IMR-90 (cell line): ENCODE measurements at regions not wholly inside any gene's neighbourhood (a gene's known extent, or its start where the extent isn't known, plus 50 kb on each side); places are given as distances from the start of the nearest gene placed in this dataset.

Experiments used
- ATAC-seq: fragments of 200-7000 bp; cut with Tn5 transposase; 2 replicates; pipeline ENCODE4 v1.9.1; 2020; ENCODE audit warnings: low read depth, mild to moderate bottlenecking, moderate library complexity
- BruUV-seq: library from RNA; stranded (reverse); fragments of 400-500 nt; replicated peaks from 2 replicates; lab custom pipeline; 2021; lab: Mats Ljungman, UMichigan
- CTCF ChIA-PET: fragments of 300-600 bp; formaldehyde crosslinking; extraction: SDS; loops from one replicate; lab custom pipeline; 2021; ENCODE audit warnings: antibody characterized with exemption; lab: Yijun Ruan, JAX
- POLR2A ChIA-PET: fragments of 300-600 bp; sonication (Branson Sonifier 250); formaldehyde crosslinking; loops from one replicate; lab custom pipeline; 2022; ENCODE audit warnings: antibody characterized with exemption; ENCODE audit not compliant: unreplicated experiment; lab: Charles Lee
- DNase-seq: peaks from one replicate; pipeline ENCODE4 v3.0.0; 2013
- H2AFZ ChIP-seq: replicated peaks from 2 replicates; pipeline ENCODE3; 2013; ENCODE audit warnings: low read length, mild to moderate bottlenecking; ENCODE audit not compliant: poor library complexity
- H2AK5ac ChIP-seq: 2 replicates; pipeline ENCODE4 v1.6.1; 2013; ENCODE audit warnings: low read depth, low read length, inconsistent platforms
- H2AK9ac ChIP-seq: replicated peaks from 2 replicates; pipeline ENCODE3; 2013; ENCODE audit warnings: mild to moderate bottlenecking, low read depth, low read length, moderate library complexity; ENCODE audit not compliant: poor library complexity
- H2BK120ac ChIP-seq: 2 replicates; pipeline ENCODE4 v1.6.1; 2013; ENCODE audit warnings: low read depth, low read length, inconsistent platforms
- H2BK15ac ChIP-seq: 3 replicates; pipeline ENCODE4 v1.6.1; 2013; ENCODE audit warnings: low read depth, low read length, inconsistent platforms
- H2BK20ac ChIP-seq: 2 replicates; pipeline ENCODE4 v1.6.1; 2013; ENCODE audit warnings: low read depth, mild to moderate bottlenecking, inconsistent platforms, low read length, moderate library complexity
- H2BK5ac ChIP-seq: 2 replicates; pipeline ENCODE4 v1.6.1; 2013; ENCODE audit warnings: mild to moderate bottlenecking, low read depth, low read length, inconsistent platforms; ENCODE audit not compliant: poor library complexity, severe bottlenecking
- H3K14ac ChIP-seq: replicated peaks from 2 replicates; pipeline ENCODE4 v1.6.1; 2013; ENCODE audit warnings: low read depth, low read length, inconsistent platforms
- H3K18ac ChIP-seq: 2 replicates; pipeline ENCODE4 v1.6.1; 2013; ENCODE audit warnings: low read depth, low read length, control low read depth
- H3K23ac ChIP-seq: 2 replicates; pipeline ENCODE4 v1.6.1; 2013; ENCODE audit warnings: low read depth, low read length, inconsistent platforms
- H3K27ac ChIP-seq: 2 replicates; pipeline ENCODE4 v1.5.1; 2013; ENCODE audit warnings: mild to moderate bottlenecking, control low read depth, low read length; ENCODE audit not compliant: insufficient read depth
- H3K27me3 ChIP-seq: 2 replicates; pipeline ENCODE4 v1.6.1; 2013; ENCODE audit warnings: low read length; ENCODE audit not compliant: control insufficient read depth, insufficient read depth
- H3K36me3 ChIP-seq: 2 replicates; pipeline ENCODE4 v1.6.1; 2013; ENCODE audit warnings: low read length, mixed read lengths; ENCODE audit not compliant: control insufficient read depth, insufficient read depth
- H3K4ac ChIP-seq: 2 replicates; pipeline ENCODE4 v1.6.1; 2013; ENCODE audit warnings: low read depth, low read length, inconsistent platforms
- H3K4me1 ChIP-seq: 2 replicates; pipeline ENCODE4 v1.6.1; 2013; ENCODE audit warnings: low read length, mixed read lengths; ENCODE audit not compliant: control insufficient read depth, insufficient read depth
- H3K4me2 ChIP-seq: 2 replicates; pipeline ENCODE4 v1.6.1; 2013; ENCODE audit warnings: low read depth, mild to moderate bottlenecking, control low read depth, low read length, moderate library complexity
- H3K4me3 ChIP-seq: 2 replicates; pipeline ENCODE4 v1.5.1; 2013; ENCODE audit warnings: low read depth, mild to moderate bottlenecking, control low read depth, low read length, moderate library complexity; ENCODE audit not compliant: insufficient read depth
- H3K56ac ChIP-seq: 2 replicates; pipeline ENCODE4 v1.6.1; 2013; ENCODE audit warnings: low read length, inconsistent platforms; ENCODE audit not compliant: insufficient read depth; ENCODE audit errors: extremely low read depth
- H3K79me1 ChIP-seq, 2 experiments: 2 replicates each; pipeline ENCODE4 v1.6.1; 2013; ENCODE audit warnings: low read length in 2 of 2, inconsistent platforms in 1 of 2, low read depth in 1 of 2
- H3K9ac ChIP-seq: 2 replicates; pipeline ENCODE4 v1.6.1; 2013; ENCODE audit warnings: low read depth, low read length, control low read depth
- H3K9me1 ChIP-seq: 2 replicates; pipeline ENCODE4 v1.6.1; 2013; ENCODE audit warnings: low read length, inconsistent platforms; ENCODE audit not compliant: insufficient read depth
- H3K9me3 ChIP-seq: 2 replicates; pipeline ENCODE4 v1.6.1; 2013; ENCODE audit warnings: low read length; ENCODE audit not compliant: control insufficient read depth, insufficient read depth
- H4K20me1 ChIP-seq: 2 replicates; pipeline ENCODE4 v1.6.1; 2013; ENCODE audit warnings: low read length, inconsistent platforms; ENCODE audit not compliant: insufficient read depth
- H4K5ac ChIP-seq: 2 replicates; pipeline ENCODE4 v1.6.1; 2013; ENCODE audit warnings: mild to moderate bottlenecking, low read depth, low read length, control low read depth
- H4K8ac ChIP-seq, 2 experiments: 2 replicates each; pipeline ENCODE4 v1.6.1; 2013; ENCODE audit warnings: low read depth in 2 of 2, low read length in 2 of 2, control low read depth in 1 of 2, inconsistent platforms in 1 of 2
- H4K91ac ChIP-seq: 2 replicates; pipeline ENCODE4 v1.6.1; 2013; ENCODE audit warnings: low read depth, low read length, inconsistent platforms; ENCODE audit not compliant: insufficient read depth
- BHLHE40 ChIP-seq: fragments of 150-350 bp; IDR thresholded peaks from 2 replicates; pipeline ENCODE4 v1.6.1; 2016; ENCODE audit warnings: mild to moderate bottlenecking, low read depth, low read length
- MAFK ChIP-seq: IDR thresholded peaks from 2 replicates; pipeline ENCODE4 v1.6.1; 2012; ENCODE audit warnings: low read depth, low read length, improper control_type of control experiment
- MXI1 ChIP-seq: IDR thresholded peaks from 2 replicates; pipeline ENCODE4 v1.6.1; 2012; ENCODE audit warnings: low read depth, mild to moderate bottlenecking, low read length, moderate library complexity, borderline replicate concordance
- NFE2L2 ChIP-seq: fragments of 150-350 bp; IDR thresholded peaks from 2 replicates; pipeline ENCODE4 v1.6.1; 2016; ENCODE audit warnings: low read depth, mild to moderate bottlenecking, low read length
- POLR2A ChIP-seq: IDR thresholded peaks from 2 replicates; pipeline ENCODE4 v1.6.1; 2012; ENCODE audit warnings: mild to moderate bottlenecking, low read depth, low read length
- RAD21 ChIP-seq: IDR thresholded peaks from 2 replicates; pipeline ENCODE4 v1.6.1; 2012; ENCODE audit warnings: low read length, improper control_type of control experiment
- RCOR1 ChIP-seq: IDR thresholded peaks from 2 replicates; pipeline ENCODE4 v1.6.1; 2012; ENCODE audit warnings: mild to moderate bottlenecking, low read length, improper control_type of control experiment; ENCODE audit not compliant: insufficient replicate concordance
- RFX5 ChIP-seq: IDR thresholded peaks from 2 replicates; pipeline ENCODE4 v1.8.0; 2012; ENCODE audit warnings: low read depth, mild to moderate bottlenecking, low read length, moderate library complexity
- SMC3 ChIP-seq: fragments of 150-350 bp; IDR thresholded peaks from 2 replicates; pipeline ENCODE4 v1.6.1; 2016; ENCODE audit warnings: low read depth, mild to moderate bottlenecking, antibody characterized with exemption, low read length, moderate library complexity
- USF2 ChIP-seq: fragments of 150-350 bp; IDR thresholded peaks from 2 replicates; pipeline ENCODE4 v1.6.1; 2017; ENCODE audit warnings: mild to moderate bottlenecking, antibody characterized with exemption, low read length, low read depth
- WGBS, 2 experiments: methylation state at CpG; one replicate each; pipeline versions ENCODE4 v1.1.5 to v1.1.7; 2013; ENCODE audit warnings: missing lambda C conversion rate in 2 of 2; ENCODE audit not compliant: insufficient read length in 1 of 2; ENCODE audit errors: extremely low coverage in 2 of 2; 5-methylcytosine and 5-hydroxymethylcytosine counted together
- dilution Hi-C: fragments of 300-500 bp; cut with HindIII; formaldehyde crosslinking; loops from one replicate; pipeline ENCODE4 v1.14.3; 2018; ENCODE audit warnings: low sequenced_read_pairs; ENCODE audit not compliant: unreplicated experiment
- in situ Hi-C: fragments of 300-500 bp; cut with MboI; formaldehyde crosslinking; loops from 3 replicates; pipeline ENCODE4 v1.14.3; 2019; ENCODE audit warnings: low sequenced_read_pairs, inconsistent platforms, mixed read lengths
- intact Hi-C: fragments of 100-400 bp; cut with micrococcal nuclease; formaldehyde crosslinking; loops from 2 replicates; pipeline ENCODE4 v1.10.0; 2022

GRCh38 chr12:127043731-127044130 is 1223.2 kb upstream of the TMEM132C start:
- H2AK5ac ChIP-seq, result no peak overlapping the region
- WGBS, 2 experiments, result no CpG with 5 or more reads among the region's 3 CpGs
- H3K9me1 ChIP-seq, result no peaks in the 10 kb centered on the region
- no peaks in the 10 kb centered on the region for H3K4me1 ChIP-seq
- no peak overlapping the region for H4K8ac ChIP-seq
- H3K14ac ChIP-seq, result no peak overlapping the region
- intact Hi-C loops, result no loop called here
- H2BK20ac ChIP-seq, result no peak overlapping the region
- no peak overlapping the region for H4K5ac ChIP-seq
- H2AFZ ChIP-seq, result no peak overlapping the region
- H3K27me3 ChIP-seq, result no peaks in the 10 kb centered on the region
- no peak overlapping the region for H2BK120ac ChIP-seq
- H3K9ac ChIP-seq, result no peak overlapping the region
- no peak overlapping the region for H4K91ac ChIP-seq
- H3K36me3 ChIP-seq, result no peaks in the 10 kb centered on the region
- no peak overlapping the region for H2BK5ac ChIP-seq
- H3K18ac ChIP-seq, result no peak overlapping the region
- no peak overlapping the region for H3K4me2 ChIP-seq
- H2BK15ac ChIP-seq, result no peak overlapping the region
- H3K23ac ChIP-seq, result no peak overlapping the region
- H3K27ac ChIP-seq, result no peak overlapping the region
- no peak overlapping the region for H3K4ac ChIP-seq
- in situ Hi-C loops, result no loop called here
- H4K20me1 ChIP-seq, result no peaks in the 10 kb centered on the region
- no peak overlapping the region for H2AK9ac ChIP-seq
- dilution Hi-C loops, result no loop called here
- H3K4me3 ChIP-seq, result no peak overlapping the region
- no peak for DNase-seq
- no peaks in the 10 kb centered on the region for H3K79me1 ChIP-seq
- TF ChIP-seq NFE2L2, result no peak
- TF ChIP-seq RAD21, result no peak
- no peak for TF ChIP-seq POLR2A
- TF ChIP-seq SMC3, result no peak
- no peak for TF ChIP-seq USF2
- TF ChIP-seq RCOR1, result no peak
- TF ChIP-seq RFX5, result no peak
- TF ChIP-seq MXI1, result no peak
- no peak for TF ChIP-seq BHLHE40
- TF ChIP-seq MAFK, result no peak
- BruUV-seq, result no TSS peak
- peaks cover 2% of the 10 kb centered on the region; the same call in 1 of the 2 replicates for H3K9me3 ChIP-seq
- POLR2A ChIA-PET, result no interaction called here
- no peak overlapping the region for H3K56ac ChIP-seq
- no peak for ATAC-seq
- CTCF ChIA-PET, result no interaction called here
